HepG2 (cell line): ENCODE measurements at regions not wholly inside any gene's neighbourhood (a gene's known extent, or its start where the extent isn't known, plus 50 kb on each side); places are given as distances from the start of the nearest gene placed in this dataset.

Experiments used
- CBFB ChIP-seq: sonication (generic); formaldehyde crosslinking; IDR thresholded peaks from 2 replicates; pipeline ENCODE4 v1.4.0; 2020; ENCODE audit warnings: missing genetic modification reagents
- CENPBD1 ChIP-seq: sonication (generic); formaldehyde crosslinking; IDR thresholded peaks from 2 replicates; pipeline ENCODE4 v1.8.0; 2022; ENCODE audit warnings: missing genetic modification reagents, low read depth, mild to moderate bottlenecking, borderline replicate concordance
- FOXA1 ChIP-seq, 2 experiments: fragments of 450-650 bp in 1 of 2; sonication (generic) in 1 of 2; formaldehyde crosslinking in 1 of 2; IDR thresholded peaks; 2 replicates each; pipeline versions ENCODE4 v1.4.0 to v1.6.1; 2016 to 2020; ENCODE audit warnings: missing genetic modification reagents in 1 of 2
- FUBP1 ChIP-seq: sonication (generic); formaldehyde crosslinking; IDR thresholded peaks from 2 replicates; pipeline ENCODE4 v1.5.1; 2020; ENCODE audit warnings: missing genetic modification reagents, mild to moderate bottlenecking, borderline replicate concordance
- HOXA9 ChIP-seq: sonication (generic); formaldehyde crosslinking; IDR thresholded peaks from 2 replicates; pipeline ENCODE4 v1.8.1; 2022; ENCODE audit warnings: missing genetic modification reagents, mild to moderate bottlenecking, moderate library complexity, borderline replicate concordance
- LCORL ChIP-seq, 2 experiments: fragments of 450-650 bp in 1 of 2; sonication (generic) in 1 of 2; formaldehyde crosslinking in 1 of 2; IDR thresholded peaks; 2 replicates each; pipeline versions ENCODE4 v1.5.0 to v1.6.1; 2017 to 2020; ENCODE audit warnings: antibody characterized with exemption in 1 of 2, missing genetic modification reagents in 1 of 2
- MTA1 ChIP-seq: sonication (generic); formaldehyde crosslinking; IDR thresholded peaks from 2 replicates; pipeline ENCODE4 v1.4.0; 2020; ENCODE audit warnings: missing genetic modification reagents, mild to moderate bottlenecking, borderline replicate concordance
- NFE2 ChIP-seq: sonication (generic); formaldehyde crosslinking; IDR thresholded peaks from 2 replicates; pipeline ENCODE4 v1.4.0; 2020; ENCODE audit warnings: missing genetic modification reagents
- PAXIP1 ChIP-seq: sonication (generic); formaldehyde crosslinking; conservative IDR thresholded peaks from 2 replicates; pipeline ENCODE4 v1.4.0; 2020; ENCODE audit warnings: mild to moderate bottlenecking, missing genetic modification reagents, moderate library complexity
- SPEN ChIP-seq: sonication (generic); formaldehyde crosslinking; IDR thresholded peaks from 2 replicates; pipeline ENCODE4 v1.5.1; 2020; ENCODE audit warnings: low read depth, mild to moderate bottlenecking, missing genetic modification reagents
- TBP ChIP-seq: sonication (generic); formaldehyde crosslinking; IDR thresholded peaks from 2 replicates; pipeline ENCODE4 v1.5.0; 2020; ENCODE audit warnings: missing genetic modification reagents
- TCF7 ChIP-seq: sonication (generic); IDR thresholded peaks from 2 replicates; pipeline ENCODE4 v1.6.1; 2016; ENCODE audit warnings: antibody characterized with exemption, low read depth
- TEAD3 ChIP-seq: optimal IDR thresholded peaks from 2 replicates; pipeline ENCODE3; 2016; ENCODE audit warnings: borderline replicate concordance
- U2AF2 ChIP-seq: fragments of 200-400 bp; formaldehyde crosslinking; IDR thresholded peaks from 2 replicates; pipeline ENCODE4 v1.6.1; 2017; ENCODE audit warnings: low read depth, mild to moderate bottlenecking, low read length
- ZBTB7B ChIP-seq: sonication (generic); formaldehyde crosslinking; IDR thresholded peaks from 2 replicates; pipeline ENCODE4 v1.4.0; 2020; ENCODE audit warnings: missing genetic modification reagents
- ZNF263 ChIP-seq: sonication (generic); formaldehyde crosslinking; IDR thresholded peaks from 2 replicates; pipeline ENCODE4 v1.4.0; 2020; ENCODE audit warnings: missing genetic modification reagents
- ZNF460 ChIP-seq: sonication (generic); formaldehyde crosslinking; IDR thresholded peaks from 2 replicates; pipeline ENCODE4 v1.5.1; 2020; ENCODE audit warnings: missing genetic modification reagents, mild to moderate bottlenecking, borderline replicate concordance
- ZNF646 ChIP-seq: sonication (generic); formaldehyde crosslinking; IDR thresholded peaks from 2 replicates; pipeline ENCODE4 v1.9.0; 2021; ENCODE audit warnings: mild to moderate bottlenecking, missing genetic modification reagents

- no peak for TF ChIP-seq ZNF646 (CRISPR knock-in tag)
- no peak for TF ChIP-seq FOXA1 (IDR thresholded peaks at IDR 0.05)
- TF ChIP-seq FOXA1 (CRISPR knock-in tag; IDR thresholded peaks at IDR 0.05): no peak
- TF ChIP-seq U2AF2: no peak
- TF ChIP-seq CENPBD1: no peak
- no peak for TF ChIP-seq SPEN (CRISPR knock-in tag)
- TF ChIP-seq ZNF263 (CRISPR knock-in tag): peak; percentile 94
- no peak for TF ChIP-seq TCF7
- 0 out of 2 replicates have a peak, but pooled peaks have one; percentile 21 for TF ChIP-seq PAXIP1 (CRISPR knock-in tag)
- TF ChIP-seq ZBTB7B: no peak
- no peak for TF ChIP-seq TBP (CRISPR knock-in tag)
- TF ChIP-seq FUBP1 (CRISPR knock-in tag): no peak
- TF ChIP-seq LCORL (IDR thresholded peaks at IDR 0.05): no peak
- TF ChIP-seq LCORL (CRISPR knock-in tag; IDR thresholded peaks at IDR 0.05): 0 out of 2 replicates have a peak, but pooled peaks have one; percentile 27
- TF ChIP-seq TEAD3: no peak
- no peak for TF ChIP-seq ZNF460 (CRISPR knock-in tag)
- no peak for TF ChIP-seq MTA1
- TF ChIP-seq HOXA9: no peak
- no peak for TF ChIP-seq NFE2
- TF ChIP-seq CBFB (CRISPR knock-in tag): no peak
Observed at GRCh38 chr20:37610203-37610798, 82.6 kb upstream of the BLCAP start (continued).
